ENCODE measurements at regions not wholly inside any gene's neighbourhood (a gene's known extent, or its start where the extent isn't known, plus 50 kb on each side); places are given as distances from the start of the nearest gene placed in this dataset.

DNA sequence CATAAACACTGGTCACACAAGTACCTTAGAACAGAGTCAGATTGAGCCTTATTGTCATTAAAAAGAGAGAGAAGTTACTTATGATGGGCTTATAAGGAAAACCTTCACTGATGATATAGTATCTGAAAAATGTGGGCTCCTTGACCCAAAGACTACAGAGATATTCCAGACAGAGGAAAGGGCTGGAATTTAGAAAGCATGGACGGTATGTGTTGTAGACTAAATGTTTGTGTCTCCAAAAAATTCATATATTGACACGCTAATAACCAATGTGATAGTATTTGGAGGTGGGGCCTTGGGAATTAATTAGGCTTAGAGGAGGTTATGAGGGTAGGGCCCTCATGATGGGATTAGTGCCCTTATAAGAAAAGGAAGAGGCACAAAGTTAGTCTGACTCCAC, 61.0 kb upstream of the DAZL start:
- Mint-ChIP-seq H3K4me3 (no peak overlapping the region), H3K4me1 (peaks cover 43% of the 10 kb centered on the region), H3K9me3 (peaks cover 28% of the 10 kb centered on the region), H3K36me3 (ENCODE audit: low read depth) (peaks cover 60% of the 10 kb centered on the region), H3K27ac (no peak overlapping the region), H3K27me3 (ENCODE audit: insufficient read depth, low read depth, poor library complexity) (peaks cover 8% of the 10 kb centered on the region)
- H4K20me1 ChIP-seq (replicated peaks; ENCODE audit: insufficient read depth) = no peaks in the 10 kb centered on the region
- ATAC-seq (no peak), DNase-seq (ENCODE audit: low spot score) (no peak)
- no peaks in the 10 kb centered on the region for H3K27me3 ChIP-seq (ENCODE audit: insufficient read depth)
- H3K4me3 ChIP-seq = no peak overlapping the region
- peaks cover 14% of the 10 kb centered on the region for H3F3A ChIP-seq (replicated peaks; ENCODE audit: low read depth)
- H3K9me2 ChIP-seq (ENCODE audit: insufficient read depth) = peaks cover 7% of the 10 kb centered on the region
- TF ChIP-seq, protein P1, sequence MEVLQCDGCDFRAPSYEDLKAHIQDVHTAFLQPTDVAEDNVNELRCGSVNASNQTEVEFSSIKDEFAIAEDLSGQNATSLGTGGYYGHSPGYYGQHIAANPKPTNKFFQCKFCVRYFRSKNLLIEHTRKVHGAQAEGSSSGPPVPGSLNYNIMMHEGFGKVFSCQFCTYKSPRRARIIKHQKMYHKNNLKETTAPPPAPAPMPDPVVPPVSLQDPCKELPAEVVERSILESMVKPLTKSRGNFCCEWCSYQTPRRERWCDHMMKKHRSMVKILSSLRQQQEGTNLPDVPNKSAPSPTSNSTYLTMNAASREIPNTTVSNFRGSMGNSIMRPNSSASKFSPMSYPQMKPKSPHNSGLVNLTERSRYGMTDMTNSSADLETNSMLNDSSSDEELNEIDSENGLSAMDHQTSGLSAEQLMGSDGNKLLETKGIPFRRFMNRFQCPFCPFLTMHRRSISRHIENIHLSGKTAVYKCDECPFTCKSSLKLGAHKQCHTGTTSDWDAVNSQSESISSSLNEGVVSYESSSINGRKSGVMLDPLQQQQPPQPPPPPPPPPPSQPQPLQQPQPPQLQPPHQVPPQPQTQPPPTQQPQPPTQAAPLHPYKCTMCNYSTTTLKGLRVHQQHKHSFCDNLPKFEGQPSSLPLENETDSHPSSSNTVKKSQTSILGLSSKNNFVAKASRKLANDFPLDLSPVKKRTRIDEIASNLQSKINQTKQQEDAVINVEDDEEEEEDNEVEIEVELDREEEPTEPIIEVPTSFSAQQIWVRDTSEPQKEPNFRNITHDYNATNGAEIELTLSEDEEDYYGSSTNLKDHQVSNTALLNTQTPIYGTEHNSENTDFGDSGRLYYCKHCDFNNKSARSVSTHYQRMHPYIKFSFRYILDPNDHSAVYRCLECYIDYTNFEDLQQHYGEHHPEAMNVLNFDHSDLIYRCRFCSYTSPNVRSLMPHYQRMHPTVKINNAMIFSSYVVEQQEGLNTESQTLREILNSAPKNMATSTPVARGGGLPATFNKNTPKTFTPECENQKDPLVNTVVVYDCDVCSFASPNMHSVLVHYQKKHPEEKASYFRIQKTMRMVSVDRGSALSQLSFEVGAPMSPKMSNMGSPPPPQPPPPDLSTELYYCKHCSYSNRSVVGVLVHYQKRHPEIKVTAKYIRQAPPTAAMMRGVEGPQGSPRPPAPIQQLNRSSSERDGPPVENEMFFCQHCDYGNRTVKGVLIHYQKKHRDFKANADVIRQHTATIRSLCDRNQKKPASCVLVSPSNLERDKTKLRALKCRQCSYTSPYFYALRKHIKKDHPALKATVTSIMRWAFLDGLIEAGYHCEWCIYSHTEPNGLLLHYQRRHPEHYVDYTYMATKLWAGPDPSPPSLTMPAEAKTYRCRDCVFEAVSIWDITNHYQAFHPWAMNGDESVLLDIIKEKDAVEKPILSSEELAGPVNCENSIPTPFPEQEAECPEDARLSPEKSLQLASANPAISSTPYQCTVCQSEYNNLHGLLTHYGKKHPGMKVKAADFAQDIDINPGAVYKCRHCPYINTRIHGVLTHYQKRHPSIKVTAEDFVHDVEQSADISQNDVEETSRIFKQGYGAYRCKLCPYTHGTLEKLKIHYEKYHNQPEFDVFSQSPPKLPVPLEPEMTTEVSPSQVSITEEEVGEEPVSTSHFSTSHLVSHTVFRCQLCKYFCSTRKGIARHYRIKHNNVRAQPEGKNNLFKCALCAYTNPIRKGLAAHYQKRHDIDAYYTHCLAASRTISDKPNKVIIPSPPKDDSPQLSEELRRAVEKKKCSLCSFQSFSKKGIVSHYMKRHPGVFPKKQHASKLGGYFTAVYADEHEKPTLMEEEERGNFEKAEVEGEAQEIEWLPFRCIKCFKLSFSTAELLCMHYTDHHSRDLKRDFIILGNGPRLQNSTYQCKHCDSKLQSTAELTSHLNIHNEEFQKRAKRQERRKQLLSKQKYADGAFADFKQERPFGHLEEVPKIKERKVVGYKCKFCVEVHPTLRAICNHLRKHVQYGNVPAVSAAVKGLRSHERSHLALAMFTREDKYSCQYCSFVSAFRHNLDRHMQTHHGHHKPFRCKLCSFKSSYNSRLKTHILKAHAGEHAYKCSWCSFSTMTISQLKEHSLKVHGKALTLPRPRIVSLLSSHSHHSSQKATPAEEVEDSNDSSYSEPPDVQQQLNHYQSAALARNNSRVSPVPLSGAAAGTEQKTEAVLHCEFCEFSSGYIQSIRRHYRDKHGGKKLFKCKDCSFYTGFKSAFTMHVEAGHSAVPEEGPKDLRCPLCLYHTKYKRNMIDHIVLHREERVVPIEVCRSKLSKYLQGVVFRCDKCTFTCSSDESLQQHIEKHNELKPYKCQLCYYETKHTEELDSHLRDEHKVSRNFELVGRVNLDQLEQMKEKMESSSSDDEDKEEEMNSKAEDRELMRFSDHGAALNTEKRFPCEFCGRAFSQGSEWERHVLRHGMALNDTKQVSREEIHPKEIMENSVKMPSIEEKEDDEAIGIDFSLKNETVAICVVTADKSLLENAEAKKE (CRISPR knock-in tag; IDR thresholded peaks at IDR 0.05) = no peak
- TF ChIP-seq REST (IDR thresholded peaks at IDR 0.05; ENCODE audit: unreplicated experiment) (no peak), EZH2phosphoT487 (IDR thresholded peaks at IDR 0.05; ENCODE audit: unreplicated experiment) (no peak), EZH2 (IDR thresholded peaks at IDR 0.05; ENCODE audit: low read depth, unreplicated experiment) (no peak), POLR2AphosphoS5 (IDR thresholded peaks at IDR 0.05; ENCODE audit: low read depth) (no peak), NANOG (IDR thresholded peaks at IDR 0.05; ENCODE audit: borderline replicate concordance) (no peak), STAT1 (IDR thresholded peaks at IDR 0.05; ENCODE audit: unreplicated experiment) (no peak), ZNF114 (CRISPR knock-in tag; IDR thresholded peaks at IDR 0.05) (no peak), JUNB (IDR thresholded peaks at IDR 0.05; ENCODE audit: unreplicated experiment) (no peak), ZNF331 (CRISPR knock-in tag; IDR thresholded peaks at IDR 0.05; ENCODE audit: low read depth) (no peak), CREB1 (CRISPR knock-in tag; IDR thresholded peaks at IDR 0.05; ENCODE audit: low read depth) (no peak)
- TF ChIP-seq, protein P2, sequence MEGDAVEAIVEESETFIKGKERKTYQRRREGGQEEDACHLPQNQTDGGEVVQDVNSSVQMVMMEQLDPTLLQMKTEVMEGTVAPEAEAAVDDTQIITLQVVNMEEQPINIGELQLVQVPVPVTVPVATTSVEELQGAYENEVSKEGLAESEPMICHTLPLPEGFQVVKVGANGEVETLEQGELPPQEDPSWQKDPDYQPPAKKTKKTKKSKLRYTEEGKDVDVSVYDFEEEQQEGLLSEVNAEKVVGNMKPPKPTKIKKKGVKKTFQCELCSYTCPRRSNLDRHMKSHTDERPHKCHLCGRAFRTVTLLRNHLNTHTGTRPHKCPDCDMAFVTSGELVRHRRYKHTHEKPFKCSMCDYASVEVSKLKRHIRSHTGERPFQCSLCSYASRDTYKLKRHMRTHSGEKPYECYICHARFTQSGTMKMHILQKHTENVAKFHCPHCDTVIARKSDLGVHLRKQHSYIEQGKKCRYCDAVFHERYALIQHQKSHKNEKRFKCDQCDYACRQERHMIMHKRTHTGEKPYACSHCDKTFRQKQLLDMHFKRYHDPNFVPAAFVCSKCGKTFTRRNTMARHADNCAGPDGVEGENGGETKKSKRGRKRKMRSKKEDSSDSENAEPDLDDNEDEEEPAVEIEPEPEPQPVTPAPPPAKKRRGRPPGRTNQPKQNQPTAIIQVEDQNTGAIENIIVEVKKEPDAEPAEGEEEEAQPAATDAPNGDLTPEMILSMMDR (conservative IDR thresholded peaks at IDR 0.05; ENCODE audit: low read depth in 2 of 2) = no peak
- TF ChIP-seq, protein P3, sequence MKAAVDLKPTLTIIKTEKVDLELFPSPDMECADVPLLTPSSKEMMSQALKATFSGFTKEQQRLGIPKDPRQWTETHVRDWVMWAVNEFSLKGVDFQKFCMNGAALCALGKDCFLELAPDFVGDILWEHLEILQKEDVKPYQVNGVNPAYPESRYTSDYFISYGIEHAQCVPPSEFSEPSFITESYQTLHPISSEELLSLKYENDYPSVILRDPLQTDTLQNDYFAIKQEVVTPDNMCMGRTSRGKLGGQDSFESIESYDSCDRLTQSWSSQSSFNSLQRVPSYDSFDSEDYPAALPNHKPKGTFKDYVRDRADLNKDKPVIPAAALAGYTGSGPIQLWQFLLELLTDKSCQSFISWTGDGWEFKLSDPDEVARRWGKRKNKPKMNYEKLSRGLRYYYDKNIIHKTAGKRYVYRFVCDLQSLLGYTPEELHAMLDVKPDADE (IDR thresholded peaks at IDR 0.05) = no peak
- peaks cover 49% of the 10 kb centered on the region for H3K4me1 ChIP-seq (ENCODE audit: insufficient read depth)
- peaks cover 32% of the 10 kb centered on the region for H3K79me2 ChIP-seq (replicated peaks; ENCODE audit: insufficient read depth)
- H2AFZ ChIP-seq = no peak overlapping the region
- no peak overlapping the region for H3K4me2 ChIP-seq
- H3K27ac ChIP-seq (ENCODE audit: low read depth) = peak overlapping the region; percentile 94
- H3K36me3 ChIP-seq (ENCODE audit: insufficient read depth) = peaks cover 6% of the 10 kb centered on the region; the same call in 1 of the 2 replicates

All from GM23338 (cell line).